Mammary epithelial cell (primary cell): ENCODE measurements at regions not wholly inside any gene's neighbourhood (a gene's known extent, or its start where the extent isn't known, plus 50 kb on each side); places are given as distances from the start of the nearest gene placed in this dataset.

Experiments used
- EZH2 ChIP-seq: IDR thresholded peaks from 2 replicates; pipeline ENCODE4 v1.6.1; 2012; ENCODE audit warnings: low read length, inconsistent platforms, borderline replicate concordance
- TF ChIP-seq, protein P1 (sequence below), 2 donors: IDR thresholded peaks in 1 of 2; conservative IDR thresholded peaks in 1 of 2; 2 replicates each; pipeline ENCODE4 v1.5.1; 2011 to 2012; ENCODE audit warnings: inconsistent platforms in 2 of 2, low read length in 2 of 2, mild to moderate bottlenecking in 2 of 2, control low read depth in 1 of 2, low read depth in 1 of 2; ENCODE audit not compliant: insufficient read depth in 1 of 2; ENCODE audit errors: extremely low read depth in 1 of 2

DNA sequence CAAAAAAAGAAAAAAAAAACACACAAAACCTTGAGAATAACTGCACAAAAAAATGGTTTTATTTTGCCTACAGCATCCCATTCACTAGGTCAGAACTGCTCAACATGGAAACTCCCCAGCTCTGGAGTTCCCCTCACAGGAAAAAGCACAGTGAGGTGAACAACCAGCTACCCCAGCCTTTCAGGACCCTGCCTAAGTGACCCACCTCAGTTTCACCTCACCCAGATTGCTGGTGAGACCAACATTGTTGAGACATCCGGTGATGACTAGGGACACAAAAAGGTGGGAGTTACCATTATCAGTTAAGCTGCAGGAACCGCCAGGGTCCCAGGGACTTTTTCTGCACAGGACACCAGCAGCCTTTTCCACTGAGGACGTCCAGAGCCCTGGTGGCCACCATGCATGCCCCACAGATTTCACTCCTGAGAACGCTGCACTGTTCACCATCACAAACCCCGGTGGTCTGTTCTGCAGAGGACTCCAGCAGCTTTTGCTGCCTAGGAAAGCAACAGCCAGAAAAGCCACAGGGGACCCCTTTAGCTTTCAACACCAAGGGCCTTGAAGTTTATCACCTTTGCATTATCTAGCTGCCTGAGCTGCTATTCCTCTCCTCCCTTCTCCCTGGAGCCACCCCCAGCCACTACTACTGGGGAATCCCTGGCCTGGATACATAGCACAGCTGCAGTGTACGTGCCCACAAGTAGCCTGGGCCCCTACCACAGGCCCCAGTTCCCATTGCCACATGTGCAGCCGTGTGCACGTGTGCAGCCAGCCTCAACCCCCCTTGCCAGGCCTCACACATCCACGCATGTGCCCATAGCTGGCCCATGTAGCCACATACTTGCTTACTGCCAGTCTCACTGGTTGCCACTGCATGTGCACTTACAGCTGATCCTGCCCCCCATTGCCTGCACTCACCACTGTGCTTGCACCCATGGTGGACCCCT lies 62.5 kb upstream of the FAR2 start:
- TF ChIP-seq, protein P1, sequence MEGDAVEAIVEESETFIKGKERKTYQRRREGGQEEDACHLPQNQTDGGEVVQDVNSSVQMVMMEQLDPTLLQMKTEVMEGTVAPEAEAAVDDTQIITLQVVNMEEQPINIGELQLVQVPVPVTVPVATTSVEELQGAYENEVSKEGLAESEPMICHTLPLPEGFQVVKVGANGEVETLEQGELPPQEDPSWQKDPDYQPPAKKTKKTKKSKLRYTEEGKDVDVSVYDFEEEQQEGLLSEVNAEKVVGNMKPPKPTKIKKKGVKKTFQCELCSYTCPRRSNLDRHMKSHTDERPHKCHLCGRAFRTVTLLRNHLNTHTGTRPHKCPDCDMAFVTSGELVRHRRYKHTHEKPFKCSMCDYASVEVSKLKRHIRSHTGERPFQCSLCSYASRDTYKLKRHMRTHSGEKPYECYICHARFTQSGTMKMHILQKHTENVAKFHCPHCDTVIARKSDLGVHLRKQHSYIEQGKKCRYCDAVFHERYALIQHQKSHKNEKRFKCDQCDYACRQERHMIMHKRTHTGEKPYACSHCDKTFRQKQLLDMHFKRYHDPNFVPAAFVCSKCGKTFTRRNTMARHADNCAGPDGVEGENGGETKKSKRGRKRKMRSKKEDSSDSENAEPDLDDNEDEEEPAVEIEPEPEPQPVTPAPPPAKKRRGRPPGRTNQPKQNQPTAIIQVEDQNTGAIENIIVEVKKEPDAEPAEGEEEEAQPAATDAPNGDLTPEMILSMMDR (conservative IDR thresholded peaks at IDR 0.05 in 1 of 2, IDR thresholded peaks at IDR 0.05 in 1 of 2; ENCODE audit: extremely low read depth in 1 of 2, insufficient read depth in 1 of 2, low read depth in 1 of 2, low read length in 2 of 2), result no peak
- no peak for TF ChIP-seq EZH2
